HCEC 1CT (cell line): ENCODE measurements at regions not wholly inside any gene's neighbourhood (a gene's known extent, or its start where the extent isn't known, plus 50 kb on each side); places are given as distances from the start of the nearest gene placed in this dataset.

ENCODE experiments used
- DNase-seq: peaks from one replicate; pipeline ENCODE4 v3.0.0-alpha.2; 2017

GRCh38 chr5:24385617-24386016, 259.2 kb downstream of the CDH10 start:
- no peak for DNase-seq

DNA sequence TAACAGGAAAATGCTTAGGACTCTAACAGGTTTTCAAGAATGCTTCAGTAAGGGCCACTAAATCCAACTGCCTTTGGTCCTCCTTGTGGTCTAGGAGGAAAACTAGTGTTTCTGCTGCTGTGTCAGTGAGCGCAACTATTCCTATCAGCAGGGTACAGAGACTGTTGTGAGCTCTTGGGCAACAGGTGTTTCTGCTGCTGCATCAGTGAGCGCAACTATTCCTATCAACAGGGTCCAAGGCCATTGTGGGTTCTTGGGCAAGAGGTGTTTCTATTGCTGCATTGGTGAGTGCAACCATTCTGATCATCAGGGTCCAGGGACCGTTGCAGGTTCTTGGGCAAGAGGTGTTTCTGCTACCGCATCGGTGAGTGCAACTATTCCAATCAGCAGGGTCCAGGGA, 256.3 kb downstream of the CDH10 start:
- no peak for DNase-seq

- no peak for DNase-seq
Measured at GRCh38 chr5:24389968-24390367, 254.8 kb downstream of the CDH10 start.

- no peak for DNase-seq
Measured at GRCh38 chr5:24391816-24392215, 253.0 kb downstream of the CDH10 start.

- no peak for DNase-seq
Measured at GRCh38 chr5:24397601-24398000, 247.2 kb downstream of the CDH10 start.

DNA sequence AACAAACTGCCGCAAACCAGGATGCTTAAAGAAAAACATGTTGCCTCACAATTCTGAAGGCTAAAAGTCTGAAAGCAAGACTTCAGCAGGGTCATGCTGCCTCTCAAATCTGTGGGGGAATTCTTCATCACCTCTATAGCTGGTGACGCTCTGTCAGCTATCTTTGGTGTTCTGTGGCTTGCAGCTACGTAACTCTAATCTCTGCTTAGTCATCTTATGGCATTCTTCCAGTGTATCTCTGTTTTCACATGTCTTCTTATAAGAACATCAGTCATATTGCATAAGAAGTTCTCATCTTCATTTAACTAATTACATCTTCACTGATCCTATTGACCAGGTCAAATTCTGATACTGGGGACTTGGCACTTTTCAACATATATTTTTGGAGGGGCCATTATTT, 243.0 kb downstream of the CDH10 start:
- no peak for DNase-seq

- DNase-seq = no peak
Measured at GRCh38 chr5:24407466-24407865, 237.3 kb downstream of the CDH10 start.

DNA sequence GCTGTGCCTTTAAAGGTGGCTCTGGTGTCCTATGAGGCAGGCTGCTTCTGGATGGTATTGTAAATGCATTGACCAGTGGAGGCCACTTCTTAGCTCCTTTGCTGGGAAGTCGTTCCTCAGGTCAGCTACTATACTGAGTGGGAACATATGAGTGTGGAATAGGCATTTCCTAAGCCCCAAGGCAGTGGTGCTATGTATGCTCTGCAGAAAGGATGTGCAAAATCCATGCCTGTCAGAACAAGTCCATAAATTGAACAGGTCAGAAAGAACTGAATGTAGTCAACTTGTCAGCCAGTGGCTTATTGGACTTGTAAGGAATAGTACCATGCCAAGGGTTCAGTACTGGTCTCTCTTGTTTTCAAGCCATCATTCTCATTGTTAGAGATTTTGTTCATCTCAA, 216.4 kb downstream of the CDH10 start:
- no peak for DNase-seq

DNA sequence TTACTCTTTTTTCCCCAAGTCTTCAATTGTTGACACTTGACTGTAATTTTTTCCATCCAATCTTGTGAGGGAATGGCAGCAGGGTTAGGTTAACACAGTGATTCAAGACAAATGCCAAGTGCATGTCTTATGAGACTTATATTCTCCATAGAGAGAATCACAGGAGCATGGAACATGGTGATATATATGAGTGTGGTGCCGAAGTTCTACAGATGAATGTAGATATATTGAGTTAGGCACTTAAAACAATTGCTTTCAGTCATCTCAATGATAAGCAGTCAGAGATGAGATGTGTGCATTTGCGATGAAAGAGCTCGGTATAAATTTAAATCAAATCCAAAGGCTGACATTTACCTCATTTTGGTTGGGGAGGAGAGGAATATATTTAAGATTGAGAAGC, 211.2 kb downstream of the CDH10 start:
- DNase-seq = no peak
